ENCODE measurements at regions not wholly inside any gene's neighbourhood (a gene's known extent, or its start where the extent isn't known, plus 50 kb on each side); places are given as distances from the start of the nearest gene placed in this dataset.

GRCh38 chr20:22370137-22370536 lies 214.2 kb downstream of the FOXA2 start:
- intact Hi-C loops (cut with DNase I): no loop called here
- peaks cover 21% of the 10 kb centered on the region for H3K4me1 ChIP-seq
- H3K4me3 ChIP-seq: no peak overlapping the region
- no peak for ATAC-seq
- 52 to 63% (median 59%) methylated on average over 2 of the region's 2 CpGs for WGBS, 3 donors
- H3K27ac ChIP-seq: no peak overlapping the region
- DNase-seq: no peak
- no peaks in the 10 kb centered on the region for H3K36me3 ChIP-seq (ENCODE audit: insufficient read depth in 1 of 2, low read depth in 1 of 2)
- no peaks in the 10 kb centered on the region for H3K27me3 ChIP-seq (ENCODE audit: insufficient read depth in 3 of 3, low read length in 2 of 3)
- H3K9me3 ChIP-seq: no peaks in the 10 kb centered on the region
- TF ChIP-seq CTCF (IDR thresholded peaks at IDR 0.05): no peak

GRCh38 chr20:22369100-22369499 lies 215.3 kb downstream of the FOXA2 start:
- TF ChIP-seq CTCF (IDR thresholded peaks at IDR 0.05): no peak
- 77 to 90% (median 81%) methylated on average over 3 of the region's 3 CpGs for WGBS, 3 donors
- intact Hi-C loops (cut with DNase I): loop anchor here in 1 of 2 donors (5.0 kb wide), 1 partner anchor 48 kb away; no protein-coding TSS in a partner anchor
- no peaks in the 10 kb centered on the region for H3K36me3 ChIP-seq (ENCODE audit: insufficient read depth in 1 of 2, low read depth in 1 of 2)
- ATAC-seq (no peak), DNase-seq (no peak)
- H3K9me3 ChIP-seq: no peaks in the 10 kb centered on the region
- no peak overlapping the region for H3K27ac ChIP-seq
- H3K27me3 ChIP-seq (ENCODE audit: insufficient read depth in 3 of 3, low read length in 2 of 3): no peaks in the 10 kb centered on the region
- H3K4me3 ChIP-seq: no peak overlapping the region
- peaks cover 10% of the 10 kb centered on the region for H3K4me1 ChIP-seq

DNA sequence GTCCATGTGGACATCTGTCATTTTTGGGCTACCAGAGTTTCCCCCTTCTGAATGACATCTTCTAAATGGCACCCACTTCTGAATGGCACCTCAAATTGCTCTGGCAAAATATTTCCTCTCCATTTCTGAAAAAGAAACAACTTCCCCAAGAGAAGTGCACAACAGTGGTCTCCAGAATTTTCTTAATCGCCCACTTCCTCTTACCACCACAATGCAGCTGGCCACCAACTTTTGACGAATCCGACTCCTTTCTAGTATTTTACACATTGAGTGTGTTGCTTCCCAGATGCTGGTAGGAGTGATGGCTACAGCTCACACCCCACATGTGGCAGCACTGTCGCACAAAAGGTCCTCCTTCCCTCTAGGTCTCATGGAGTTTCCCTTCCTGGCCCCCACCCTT lies 216.1 kb downstream of the FOXA2 start:
- intact Hi-C loops (cut with DNase I): loop anchor here in 1 of 2 donors (5.0 kb wide), 1 partner anchor 49 kb away; no protein-coding TSS in a partner anchor
- H3K27me3 ChIP-seq (ENCODE audit: insufficient read depth in 3 of 3, low read length in 2 of 3): no peaks in the 10 kb centered on the region
- WGBS, 3 donors: 86 to 90% (median 87%) methylated on average over 4 of the region's 4 CpGs

GRCh38 chr20:22366631-22367030 lies 217.7 kb downstream of the FOXA2 start:
- intact Hi-C loops (cut with DNase I): loop anchor here in 1 of 2 donors (5.0 kb wide), 1 partner anchor 51 kb away; no protein-coding TSS in a partner anchor

More for the DNA sequence above, 216.1 kb downstream of the FOXA2 start:
- no peak for TF ChIP-seq CTCF (IDR thresholded peaks at IDR 0.05)
- H3K4me3 ChIP-seq: no peak overlapping the region
- no peak overlapping the region for H3K27ac ChIP-seq
- H3K9me3 ChIP-seq: no peaks in the 10 kb centered on the region
- no peak for ATAC-seq
- H3K4me1 ChIP-seq: peaks cover 7% of the 10 kb centered on the region
- H3K36me3 ChIP-seq (ENCODE audit: insufficient read depth in 1 of 2, low read depth in 1 of 2): no peaks in the 10 kb centered on the region
- no peak for DNase-seq

More at GRCh38 chr20:22366631-22367030, 217.7 kb downstream of the FOXA2 start:
- peaks cover 7% of the 10 kb centered on the region for H3K4me1 ChIP-seq
- no peak overlapping the region for H3K27ac ChIP-seq
- no peak for ATAC-seq
- H3K4me3 ChIP-seq: no peak overlapping the region
- no peaks in the 10 kb centered on the region for H3K9me3 ChIP-seq
- H3K36me3 ChIP-seq (ENCODE audit: insufficient read depth in 1 of 2, low read depth in 1 of 2): no peaks in the 10 kb centered on the region
- no peak for TF ChIP-seq CTCF (IDR thresholded peaks at IDR 0.05)
- DNase-seq: no peak
- no peaks in the 10 kb centered on the region for H3K27me3 ChIP-seq (ENCODE audit: insufficient read depth in 3 of 3, low read length in 2 of 3)
